Ectodermal cell (in vitro differentiated cells): ENCODE measurements at regions not wholly inside any gene's neighbourhood (a gene's known extent, or its start where the extent isn't known, plus 50 kb on each side); places are given as distances from the start of the nearest gene placed in this dataset.
"Not testable (repeated sequence)": the region's sequence is repeated elsewhere in the genome, so short reads cannot be mapped to it uniquely, and the experiment has no call there.

ENCODE experiments used
- H3K27ac ChIP-seq: 2 replicates; pipeline ENCODE4 v1.7.0; 2013; ENCODE audit warnings: mild to moderate bottlenecking, low read depth, low read length; ENCODE audit not compliant: insufficient read depth, poor library complexity, severe bottlenecking
- H3K27me3 ChIP-seq: 2 replicates; pipeline ENCODE4 v1.7.0; 2013; ENCODE audit warnings: mild to moderate bottlenecking, low read length; ENCODE audit not compliant: insufficient read depth, control insufficient read depth, poor library complexity, severe bottlenecking
- H3K36me3 ChIP-seq: one replicate; pipeline ENCODE4 v1.7.0; 2013; ENCODE audit warnings: low read length; ENCODE audit not compliant: control insufficient read depth, insufficient read depth
- H3K4me1 ChIP-seq: one replicate; pipeline ENCODE4 v1.7.0; 2013; ENCODE audit warnings: low read length; ENCODE audit not compliant: control insufficient read depth, insufficient read depth
- H3K4me3 ChIP-seq: 2 replicates; pipeline ENCODE4 v1.7.0; 2013; ENCODE audit warnings: low read depth, low read length, control low read depth; ENCODE audit not compliant: insufficient read depth
- H3K9me3 ChIP-seq: 2 replicates; pipeline ENCODE4 v1.7.0; 2013; ENCODE audit warnings: mild to moderate bottlenecking, low read length, moderate library complexity; ENCODE audit not compliant: control insufficient read depth
- WGBS, 2 experiments: methylation state at CpG; one replicate each; pipeline ENCODE4 v1.1.7; 2013; ENCODE audit warnings: missing lambda C conversion rate in 2 of 2; 5-methylcytosine and 5-hydroxymethylcytosine counted together

- H3K36me3 ChIP-seq = no peaks in the 10 kb centered on the region
- no peaks in the 10 kb centered on the region for H3K9me3 ChIP-seq
- 90 to 91% methylated on average over 21 of the region's 21 CpGs for WGBS, 2 experiments
- H3K27ac ChIP-seq = no peak overlapping the region
- H3K4me1 ChIP-seq = no peaks in the 10 kb centered on the region
- no peaks in the 10 kb centered on the region for H3K27me3 ChIP-seq
- no peak overlapping the region for H3K4me3 ChIP-seq
These were observed 103.7 kb downstream of the TEX29 start for GRCh38 chr13:111424134-111424533.

- Histone ChIP-seq H3K27me3 (no peaks in the 10 kb centered on the region), H3K27ac (no peak overlapping the region), H3K36me3 (no peaks in the 10 kb centered on the region), H3K4me1 (no peaks in the 10 kb centered on the region), H3K4me3 (no peak overlapping the region), H3K9me3 (no peaks in the 10 kb centered on the region)
- WGBS, 2 experiments = 94 to 95% methylated on average over 8 of the region's 8 CpGs
These were observed 104.9 kb downstream of the TEX29 start for GRCh38 chr13:111425326-111425725.

GRCh38 chr13:111429064-111429558 lies 108.7 kb downstream of the TEX29 start:
- Histone ChIP-seq H3K36me3 (no peaks in the 10 kb centered on the region), H3K4me1 (no peaks in the 10 kb centered on the region), H3K9me3 (no peaks in the 10 kb centered on the region), H3K4me3 (peak overlapping the region; percentile 2), H3K27ac (no peak overlapping the region), H3K27me3 (peaks cover 4% of the 10 kb centered on the region)
- WGBS, 2 experiments = 10 to 11% methylated on average over 12 of the region's 12 CpGs

GRCh38 chr13:111431206-111431605 lies 110.8 kb downstream of the TEX29 start:
- Histone ChIP-seq H3K4me3 (no peak overlapping the region), H3K36me3 (no peaks in the 10 kb centered on the region), H3K9me3 (no peaks in the 10 kb centered on the region), H3K27me3 (peaks cover 4% of the 10 kb centered on the region), H3K4me1 (no peaks in the 10 kb centered on the region), H3K27ac (no peak overlapping the region)
- WGBS, 2 experiments = 93 to 94% methylated on average over 2 to 3 of the region's 3 CpGs

- H3K9me3 ChIP-seq = no peaks in the 10 kb centered on the region
- H3K27me3 ChIP-seq = peaks cover 4% of the 10 kb centered on the region
- no peaks in the 10 kb centered on the region for H3K36me3 ChIP-seq
- WGBS, 2 experiments = 58 to 66% methylated on average over 3 of the region's 3 CpGs
- no peak overlapping the region for H3K4me3 ChIP-seq
- H3K27ac ChIP-seq = no peak overlapping the region
- no peaks in the 10 kb centered on the region for H3K4me1 ChIP-seq
These were observed 114.2 kb downstream of the TEX29 start for GRCh38 chr13:111434578-111435159.

- Histone ChIP-seq H3K27ac (no peak overlapping the region), H3K4me3 (no peak overlapping the region), H3K4me1 (no peaks in the 10 kb centered on the region), H3K9me3 (no peaks in the 10 kb centered on the region), H3K36me3 (no peaks in the 10 kb centered on the region), H3K27me3 (peaks cover 4% of the 10 kb centered on the region)
- 90% methylated on average over 11 of the region's 11 CpGs for WGBS, 2 experiments
These were observed 116.0 kb downstream of the TEX29 start for GRCh38 chr13:111436446-111436845.

- Histone ChIP-seq H3K36me3 (no peaks in the 10 kb centered on the region), H3K27ac (no peak overlapping the region), H3K27me3 (peaks cover 4% of the 10 kb centered on the region), H3K4me1 (no peaks in the 10 kb centered on the region), H3K9me3 (no peaks in the 10 kb centered on the region), H3K4me3 (no peak overlapping the region)
- 93 to 95% methylated on average over 11 of the region's 11 CpGs for WGBS, 2 experiments
These were observed 117.0 kb downstream of the TEX29 start for GRCh38 chr13:111437417-111437816.

- Histone ChIP-seq H3K4me3 (no peak overlapping the region), H3K36me3 (no peaks in the 10 kb centered on the region), H3K9me3 (no peaks in the 10 kb centered on the region), H3K4me1 (no peaks in the 10 kb centered on the region), H3K27ac (no peak overlapping the region), H3K27me3 (peaks cover 4% of the 10 kb centered on the region)
- WGBS, 2 experiments = 95% methylated on average over 26 of the region's 26 CpGs
These were observed 117.6 kb downstream of the TEX29 start for GRCh38 chr13:111437856-111438547.

- H3K27me3 ChIP-seq, H3K4me3 ChIP-seq, H3K27ac ChIP-seq, H3K36me3 ChIP-seq, H3K4me1 ChIP-seq, H3K9me3 ChIP-seq: not testable (repeated sequence)
- 89 to 92% methylated on average over 1 of the region's 1 CpG for WGBS, 2 experiments
These were observed 120.0 kb downstream of the TEX29 start for GRCh38 chr13:111440492-111440891.

- Histone ChIP-seq H3K9me3 (no peaks in the 10 kb centered on the region), H3K27ac (no peak overlapping the region), H3K4me1 (no peaks in the 10 kb centered on the region), H3K27me3 (no peaks in the 10 kb centered on the region), H3K4me3 (no peak overlapping the region), H3K36me3 (no peaks in the 10 kb centered on the region)
- 88 to 90% methylated on average over 2 of the region's 2 CpGs for WGBS, 2 experiments
These were observed 123.5 kb downstream of the TEX29 start for GRCh38 chr13:111443981-111444380.
